Ramos (cell line): ENCODE measurements at regions not wholly inside any gene's neighbourhood (a gene's known extent, or its start where the extent isn't known, plus 50 kb on each side); places are given as distances from the start of the nearest gene placed in this dataset.
"Not testable (repeated sequence)": the region's sequence is repeated elsewhere in the genome, so short reads cannot be mapped to it uniquely, and the experiment has no call there.

Experiments
- in situ Hi-C: fragments of 300-500 bp; cut with MboI; formaldehyde crosslinking; loops from one replicate; pipeline ENCODE4 v1.14.3; 2022; ENCODE audit warnings: low sequenced_read_pairs; ENCODE audit not compliant: unreplicated experiment

DNA sequence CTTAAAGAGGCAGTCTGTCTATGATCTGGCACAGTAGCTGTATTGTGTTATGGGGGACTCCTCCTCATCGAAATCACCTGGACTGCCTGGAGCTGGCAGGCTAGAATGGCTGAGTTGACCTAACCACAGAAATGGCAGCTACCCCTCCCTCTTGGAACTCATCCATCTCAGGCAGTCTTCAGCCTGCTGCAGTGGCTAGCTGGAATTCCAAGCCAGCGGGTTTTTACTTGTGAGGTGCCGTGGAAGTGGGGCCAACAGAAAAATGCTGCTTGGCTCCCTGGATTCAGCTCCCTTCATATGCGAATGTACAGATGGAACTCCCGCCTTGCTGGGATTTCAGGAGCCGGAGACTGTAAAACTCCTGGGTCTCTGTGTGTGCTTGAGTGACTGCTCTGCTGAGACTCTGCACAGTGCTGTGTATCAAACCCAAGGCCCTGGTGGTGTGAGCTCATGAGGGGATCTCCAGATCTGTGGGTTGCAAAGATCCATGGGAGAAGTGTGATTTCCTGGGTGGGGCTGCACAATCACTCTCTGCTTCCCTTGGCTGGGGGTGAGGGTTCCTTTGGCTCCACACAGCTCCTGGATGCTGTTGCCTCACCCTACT lies 316.9 kb downstream of the CTH start:
- in situ Hi-C loops: no loop called here

DNA sequence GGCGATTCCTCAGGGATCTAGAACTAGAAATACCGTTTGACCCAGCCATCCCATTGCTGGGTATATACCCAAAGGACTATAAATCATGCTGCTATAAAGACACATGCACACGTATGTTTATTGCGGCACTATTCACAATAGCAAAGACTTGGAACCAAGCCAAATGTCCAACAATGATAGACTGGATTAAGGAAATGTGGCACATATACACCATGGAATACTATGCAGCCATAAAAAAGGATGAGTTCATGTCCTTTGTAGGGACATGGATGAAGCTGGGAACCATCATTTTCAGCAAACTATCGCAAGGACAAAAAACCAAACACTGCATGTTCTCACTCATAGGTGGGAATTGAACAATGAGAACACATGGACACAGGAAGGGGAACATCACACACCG lies 311.1 kb downstream of the PTGER3 start:
- in situ Hi-C loops: not testable (repeated sequence)

DNA sequence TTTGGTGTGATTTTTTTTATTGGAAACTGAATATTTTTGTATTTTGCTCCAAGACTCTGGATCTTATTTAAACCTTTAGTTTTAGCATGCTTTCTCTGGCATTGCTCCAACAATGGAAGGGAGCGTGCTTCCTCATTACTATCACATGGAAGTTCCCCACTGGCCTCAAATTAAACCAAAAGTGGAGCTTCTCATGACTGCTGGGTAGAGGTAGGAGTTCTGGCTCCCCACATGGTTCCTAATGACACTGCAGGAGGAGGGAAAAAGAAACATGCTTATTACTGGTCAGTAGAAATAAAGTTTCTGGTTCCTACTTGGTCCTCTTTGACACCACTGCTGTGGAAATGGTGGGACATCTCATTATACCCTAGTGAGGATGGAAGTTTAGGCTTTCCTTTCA lies 310.5 kb downstream of the PTGER3 start:
- in situ Hi-C loops: no loop called here

DNA sequence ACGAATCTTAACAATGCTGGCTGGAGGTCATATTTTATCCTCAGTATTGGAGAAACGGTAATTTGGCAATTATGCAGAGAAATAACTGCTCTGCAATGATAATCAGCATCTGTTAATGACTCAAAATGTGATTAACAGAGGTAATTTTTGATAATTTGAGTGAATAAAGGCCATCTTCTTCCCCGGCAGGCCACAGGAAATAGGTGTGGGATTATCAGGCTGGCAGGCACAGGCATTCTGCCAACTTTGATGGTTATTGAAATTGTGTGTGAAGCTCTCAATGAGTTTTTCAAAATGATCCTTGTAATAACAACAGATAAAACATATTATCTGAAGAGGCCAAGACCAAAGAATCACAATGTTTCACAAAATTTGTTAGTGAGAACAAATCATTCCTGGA lies 309.0 kb downstream of the PTGER3 start:
- in situ Hi-C loops: no loop called here

DNA sequence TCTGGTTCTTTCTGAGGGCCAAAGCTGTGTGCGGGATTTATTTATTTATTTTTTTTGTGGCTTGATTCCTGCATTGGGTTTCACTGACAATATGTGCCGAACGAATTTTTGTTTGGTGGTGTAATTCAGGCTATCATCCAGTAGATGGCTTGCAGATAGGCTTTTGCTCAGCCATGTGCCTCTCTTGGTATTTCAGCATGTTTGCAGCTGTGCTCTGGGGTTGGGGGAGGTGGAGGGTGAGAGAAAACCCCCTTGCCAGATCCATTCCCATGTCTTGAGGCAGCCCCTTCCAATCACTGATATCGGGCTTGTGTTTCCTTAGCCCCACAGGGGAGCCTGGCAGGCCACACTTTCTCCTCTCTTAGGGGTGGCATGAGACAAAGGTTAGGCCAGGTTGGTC lies 302.4 kb downstream of the PTGER3 start:
- in situ Hi-C loops: no loop called here

DNA sequence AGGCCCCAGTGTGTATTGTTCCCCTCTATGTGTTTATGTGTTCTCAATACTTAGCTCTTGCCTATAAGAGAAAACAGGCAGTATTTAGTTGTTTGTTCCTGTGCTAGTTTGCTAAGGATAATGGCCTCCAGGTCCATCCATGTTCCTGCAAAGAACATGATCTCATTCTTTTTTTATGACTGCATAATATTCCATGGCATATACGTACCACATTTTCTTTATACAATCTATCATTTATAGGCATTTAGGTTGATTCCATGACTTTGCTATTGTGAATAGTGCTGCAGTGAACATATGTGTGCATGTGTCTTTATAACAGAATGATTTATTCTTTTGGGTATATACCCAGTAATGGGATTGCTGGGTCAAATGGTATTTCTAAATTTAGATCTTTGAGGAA lies 301.6 kb downstream of the PTGER3 start:
- in situ Hi-C loops: not testable (repeated sequence)

DNA sequence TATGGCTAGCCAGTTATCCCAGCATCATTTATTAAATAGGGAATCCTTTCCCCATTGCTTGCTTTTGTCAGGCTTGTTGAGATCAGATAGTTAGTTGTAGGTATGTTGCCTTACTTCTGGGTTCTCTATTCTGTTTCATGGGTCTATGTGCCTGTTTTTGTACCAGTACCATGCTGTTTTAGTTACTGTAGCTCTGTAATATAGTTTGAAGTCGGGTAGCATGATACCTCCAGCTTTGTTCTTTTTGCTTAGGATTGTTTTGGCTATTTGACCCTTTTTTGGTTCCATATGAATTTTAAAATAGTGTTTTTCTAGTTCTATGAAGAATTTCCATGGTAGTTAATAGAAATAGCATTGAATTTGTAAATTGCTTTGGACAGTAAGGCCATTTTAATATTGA lies 300.5 kb downstream of the PTGER3 start:
- in situ Hi-C loops: not testable (repeated sequence)

DNA sequence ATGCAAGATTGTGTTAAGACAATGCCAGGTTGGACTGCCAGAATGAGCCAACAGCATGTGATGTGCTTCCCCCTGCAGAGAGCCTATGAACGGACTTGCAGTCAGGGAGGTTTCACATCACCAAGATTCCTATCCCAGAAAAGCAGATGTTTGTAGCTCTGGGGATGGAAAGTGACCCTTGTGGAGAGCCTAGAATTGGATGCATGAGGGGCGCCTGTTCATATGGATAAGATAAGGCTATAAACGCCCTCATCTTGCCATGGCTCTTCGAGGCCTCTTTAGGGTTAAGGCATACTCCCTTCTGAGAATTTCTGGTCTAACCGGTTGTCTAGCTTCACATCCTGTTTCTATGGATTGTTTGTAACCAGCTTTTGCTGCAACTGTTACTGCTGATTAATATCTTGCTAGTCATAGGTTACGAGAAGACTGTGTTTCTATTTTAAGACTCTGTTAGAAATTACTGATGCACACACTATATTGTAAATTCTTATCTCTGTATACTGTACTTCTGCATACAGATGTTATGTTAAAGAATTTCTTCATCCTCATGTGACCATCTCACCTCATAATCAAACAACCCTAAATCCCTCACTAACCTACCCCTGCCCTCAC lies 295.8 kb downstream of the PTGER3 start:
- in situ Hi-C loops: not testable (repeated sequence)

DNA sequence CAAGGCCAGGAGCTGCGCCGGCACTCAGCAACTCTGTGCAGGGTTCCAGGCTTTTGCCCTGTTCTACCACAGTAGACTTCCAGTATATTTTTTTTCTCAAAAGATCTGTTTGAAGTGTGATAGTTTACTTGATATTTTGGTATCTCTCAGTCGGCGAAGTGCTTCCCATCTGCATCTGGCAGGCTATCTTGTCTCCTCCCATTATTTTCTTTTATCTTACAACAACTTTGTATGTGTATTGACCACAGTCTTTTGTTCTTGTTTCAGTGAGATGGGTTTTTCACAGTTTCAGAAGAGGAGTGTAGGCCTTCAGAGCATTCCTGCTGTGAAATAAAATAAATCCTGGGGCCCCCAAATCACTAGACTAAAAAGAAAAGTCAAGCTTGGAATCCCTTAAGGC lies 292.9 kb downstream of the PTGER3 start:
- in situ Hi-C loops: no loop called here

DNA sequence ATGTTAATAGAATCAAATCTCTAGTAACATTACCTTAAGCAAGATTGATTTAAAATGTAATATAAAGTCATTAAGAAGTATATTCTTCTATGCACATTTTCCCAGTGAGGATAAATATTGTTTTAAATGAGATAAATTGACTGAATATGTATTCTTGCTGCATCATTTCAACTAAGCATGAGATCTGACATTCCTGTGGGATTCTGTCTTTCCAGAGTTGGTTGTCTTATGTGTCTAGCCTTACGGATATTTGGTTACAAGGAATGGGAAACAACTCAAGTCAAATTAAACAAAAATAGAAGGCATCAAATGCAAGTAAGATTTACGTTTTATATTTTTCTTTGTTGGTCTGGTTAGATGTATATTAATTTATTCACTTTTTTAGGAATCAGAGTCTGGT lies 287.5 kb downstream of the PTGER3 start:
- in situ Hi-C loops: no loop called here

DNA sequence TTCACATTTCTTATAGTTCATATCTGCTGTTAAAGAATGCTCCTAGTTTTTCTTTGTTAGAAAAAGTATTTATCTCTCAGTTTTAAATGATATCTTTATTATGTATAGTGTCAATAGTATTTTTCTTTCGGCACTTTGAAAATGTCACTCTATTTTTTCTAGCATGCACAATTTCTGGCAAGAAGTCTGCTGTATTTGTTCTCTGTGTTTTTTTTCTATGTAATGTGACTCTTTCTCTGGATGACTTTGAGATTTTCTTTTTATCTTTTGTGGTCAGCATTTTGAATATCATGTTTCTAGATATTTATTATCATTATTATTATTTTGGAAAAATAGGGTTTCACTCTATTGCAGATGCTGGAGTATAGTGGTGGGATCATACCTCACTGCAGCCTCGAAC lies 285.2 kb downstream of the PTGER3 start:
- in situ Hi-C loops: no loop called here

DNA sequence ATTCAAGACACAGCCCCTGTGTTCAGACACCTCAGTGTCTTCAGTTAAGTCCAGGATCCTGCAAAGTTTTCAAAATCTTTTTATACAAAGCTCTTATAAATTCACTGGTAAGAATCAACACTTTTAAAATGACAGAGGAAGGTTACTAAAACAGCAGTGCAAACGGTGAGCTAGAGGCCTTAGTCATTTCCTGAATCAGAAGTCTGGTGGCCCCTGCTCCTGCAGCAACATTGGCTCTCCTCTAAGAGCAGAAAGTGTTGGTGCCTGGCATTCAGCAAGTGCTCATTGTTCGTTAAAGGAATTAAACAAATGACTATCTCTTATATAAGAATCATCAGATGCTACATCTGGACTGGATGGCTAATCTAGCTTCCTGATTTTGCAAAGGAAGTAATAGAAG lies 282.9 kb downstream of the PTGER3 start:
- in situ Hi-C loops: no loop called here

DNA sequence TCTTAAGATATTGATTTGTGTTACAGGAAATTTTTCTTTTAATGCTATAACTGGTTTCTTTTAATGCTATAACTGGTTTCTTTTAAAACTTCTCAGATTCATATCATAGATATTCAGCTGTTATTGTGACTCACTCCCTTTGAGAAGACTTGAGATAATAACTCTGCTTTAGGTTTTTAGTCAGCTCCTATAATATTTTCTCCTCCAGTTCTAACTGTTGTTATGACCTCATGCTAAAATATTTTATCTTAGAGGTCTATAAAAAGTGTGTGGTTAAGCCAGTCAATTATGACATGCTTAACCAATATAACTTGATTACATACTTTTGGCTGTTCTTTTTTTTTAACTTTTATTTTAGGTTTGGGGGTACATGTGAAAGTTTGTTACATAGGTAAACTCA lies 280.2 kb downstream of the PTGER3 start:
- in situ Hi-C loops: no loop called here

DNA sequence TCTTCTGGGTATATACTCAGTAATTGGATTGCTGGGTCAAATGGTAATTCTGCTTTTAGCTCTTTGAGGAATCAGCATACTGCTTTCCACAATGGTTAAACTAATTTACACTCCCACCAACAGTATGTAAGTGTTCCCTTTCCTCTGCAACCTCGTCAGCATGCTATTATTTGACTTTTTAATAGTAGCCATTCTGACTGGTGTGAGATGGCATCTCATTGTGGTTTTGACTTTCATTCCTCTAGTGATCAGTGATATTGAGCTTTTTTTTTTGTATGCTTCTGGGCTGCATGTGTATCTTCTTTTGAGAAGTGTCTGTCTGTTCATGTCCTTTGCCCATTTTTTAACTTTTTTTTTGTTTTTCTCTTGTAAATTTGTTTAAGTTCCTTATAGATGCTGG lies 279.4 kb downstream of the PTGER3 start:
- in situ Hi-C loops: no loop called here

DNA sequence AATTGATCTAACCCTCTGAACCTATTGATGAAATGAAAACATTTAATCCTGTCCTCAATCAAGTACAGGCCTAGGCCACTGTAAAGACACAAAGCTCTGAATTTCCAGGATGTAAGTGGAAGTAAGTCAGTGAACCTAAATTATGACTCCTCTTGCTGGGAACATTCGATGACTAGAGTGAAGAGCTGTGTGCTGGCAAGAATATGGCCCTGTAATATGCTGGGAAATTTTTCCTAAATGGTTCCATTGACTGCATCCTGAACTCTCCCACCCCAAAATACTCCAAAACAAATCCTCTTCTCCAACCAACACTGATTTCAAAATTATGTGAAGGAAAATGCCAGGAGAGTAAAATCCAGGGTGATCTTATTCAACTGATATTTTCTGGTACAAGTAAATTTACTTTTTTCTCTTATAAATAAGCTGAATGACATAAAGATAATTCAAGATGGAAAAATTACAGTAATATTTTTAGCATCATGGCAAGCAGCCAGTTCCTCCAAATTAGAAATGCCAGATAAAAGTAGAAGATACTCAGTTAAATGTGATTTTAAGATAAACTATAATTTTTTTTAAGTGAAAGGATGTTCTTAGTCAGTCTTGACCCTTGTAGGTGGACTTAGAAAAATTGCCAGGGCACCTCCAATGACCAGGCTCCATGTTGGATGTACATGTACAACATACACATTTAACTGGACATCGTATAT lies 269.4 kb downstream of the PTGER3 start:
- in situ Hi-C loops: no loop called here

DNA sequence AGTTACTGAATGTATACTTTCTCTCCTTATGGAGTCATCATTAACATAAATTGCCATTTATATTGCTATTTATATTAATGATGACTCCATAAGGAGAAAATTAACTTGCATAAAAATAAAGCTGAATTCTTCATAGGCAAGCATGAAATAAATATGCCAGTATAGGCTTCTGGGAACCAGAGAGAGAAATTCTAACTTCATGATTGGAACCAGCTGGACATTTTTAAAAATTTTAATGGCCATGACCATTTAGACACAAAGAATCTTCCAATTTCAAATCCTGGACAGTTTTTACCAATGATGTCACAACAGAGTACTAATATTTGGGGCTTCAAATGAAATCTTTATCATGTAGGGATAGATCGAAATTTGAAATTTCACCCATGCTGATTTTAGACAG lies 268.7 kb downstream of the PTGER3 start:
- in situ Hi-C loops: no loop called here

DNA sequence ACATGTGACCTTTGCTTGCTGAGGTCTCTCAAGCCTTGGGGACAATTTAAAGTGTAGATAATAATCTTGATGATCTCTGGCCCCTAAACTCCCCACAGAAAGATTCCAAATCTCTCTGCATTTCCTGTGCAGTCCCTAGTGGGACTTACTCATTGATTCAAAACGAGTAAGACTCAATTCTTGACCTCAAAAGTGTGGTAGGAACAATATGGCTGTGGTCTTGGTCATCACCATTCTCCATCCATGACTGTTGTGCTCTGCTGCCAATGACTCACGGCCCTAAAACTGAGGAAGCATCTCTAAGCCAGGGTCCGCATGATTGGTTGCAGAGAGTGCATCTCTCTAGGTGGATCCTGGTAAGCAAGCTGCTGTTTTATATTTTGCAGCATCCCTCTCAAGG lies 268.0 kb downstream of the PTGER3 start:
- in situ Hi-C loops: no loop called here

DNA sequence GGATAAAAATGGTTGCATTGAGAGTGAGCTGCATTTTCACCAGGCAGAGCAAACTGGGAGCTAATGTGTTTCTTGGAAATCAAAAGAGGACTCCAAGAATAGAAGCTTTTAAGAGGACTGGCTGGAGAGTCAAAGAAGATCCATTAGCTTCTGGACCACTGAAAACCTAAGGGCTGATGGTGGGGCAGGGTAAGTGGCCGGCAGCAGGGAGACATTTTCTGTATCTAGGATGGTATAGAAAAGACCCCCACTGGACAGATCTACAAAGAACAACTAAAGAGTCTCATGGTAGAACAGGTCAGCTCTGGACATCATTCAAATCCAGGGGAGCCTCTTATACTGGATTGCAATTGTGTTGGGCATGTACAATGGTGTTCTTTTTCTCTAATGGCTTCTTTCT lies 262.3 kb downstream of the PTGER3 start:
- in situ Hi-C loops: no loop called here

DNA sequence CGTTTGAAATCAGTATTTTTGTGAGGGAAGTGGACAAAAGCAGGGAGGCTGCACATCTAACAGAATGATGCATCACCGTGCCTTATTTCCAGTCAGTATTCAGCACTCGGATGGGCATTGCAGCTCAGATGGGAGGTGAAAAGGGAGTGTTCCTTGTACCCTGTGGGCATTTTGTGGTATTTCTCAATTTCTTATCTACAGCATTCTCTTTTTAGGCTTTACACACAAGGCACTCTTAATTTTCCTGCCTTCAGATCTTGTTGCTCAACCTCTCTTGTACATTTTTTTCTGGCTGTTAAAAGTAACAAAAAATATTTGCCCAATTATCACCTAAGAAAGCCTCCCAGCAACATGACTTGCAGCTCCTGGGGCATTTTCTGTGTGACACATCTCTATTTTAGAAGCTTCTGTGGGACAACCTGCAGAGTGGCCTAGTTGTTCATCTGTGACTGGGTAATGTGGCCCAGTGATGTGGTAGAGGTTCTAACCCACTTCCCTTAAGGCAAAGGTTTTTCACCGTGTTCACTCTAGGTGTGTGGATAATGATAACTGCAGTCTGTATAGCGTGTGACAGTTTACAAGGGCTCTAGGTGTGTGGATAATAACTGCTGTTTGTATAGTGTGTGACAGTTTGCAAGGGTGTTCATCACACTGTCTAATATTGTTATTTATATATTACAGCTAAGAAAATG lies 257.2 kb downstream of the PTGER3 start:
- in situ Hi-C loops: no loop called here

DNA sequence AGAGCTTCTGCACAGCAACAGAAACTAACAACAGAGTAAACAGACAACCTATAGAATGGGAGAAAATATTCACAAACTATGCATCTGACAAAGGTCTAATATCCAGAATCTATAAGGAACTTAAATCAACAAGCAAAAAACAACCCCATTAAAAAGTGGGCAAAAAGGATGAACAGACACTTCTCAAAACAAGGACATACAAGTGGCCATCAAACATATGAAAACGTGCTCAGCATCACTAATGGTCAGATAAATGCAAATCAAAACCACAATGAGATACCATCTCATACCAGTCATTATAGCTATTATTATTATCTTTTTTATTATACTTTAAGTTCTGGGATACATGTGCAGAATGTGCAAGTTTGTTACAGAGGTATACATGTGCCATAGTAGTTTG lies 252.6 kb downstream of the PTGER3 start:
- in situ Hi-C loops: not testable (repeated sequence)

DNA sequence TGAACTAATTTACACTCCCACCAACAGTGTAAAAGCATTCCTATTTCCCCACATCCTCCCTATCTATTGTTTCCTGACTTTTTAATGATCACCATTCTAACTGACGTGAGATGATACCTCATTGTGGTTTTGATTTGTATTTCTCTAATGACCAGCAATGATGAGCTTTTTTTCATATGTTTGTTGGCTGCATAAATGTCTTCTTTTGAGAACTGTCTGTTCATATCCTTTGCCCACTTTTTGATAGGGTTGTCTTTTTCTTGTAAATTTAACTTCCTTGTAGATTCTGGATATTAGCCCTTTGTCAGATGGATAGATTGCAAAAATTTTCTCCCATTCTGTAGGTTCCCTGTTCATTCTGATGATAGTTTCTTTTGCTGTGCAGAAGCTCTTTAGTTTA lies 251.3 kb downstream of the PTGER3 start:
- in situ Hi-C loops: not testable (repeated sequence)
